NB4 (cell line): ENCODE measurements at regions not wholly inside any gene's neighbourhood (a gene's known extent, or its start where the extent isn't known, plus 50 kb on each side); places are given as distances from the start of the nearest gene placed in this dataset.

Source experiments
- DNase-seq: peaks from one replicate; pipeline ENCODE4 v3.0.0; 2010; ENCODE audit warnings: low read depth
- H3K4me3 ChIP-seq: one replicate; pipeline ENCODE4 v1.5.1; 2011; ENCODE audit warnings: mild to moderate bottlenecking, low read depth, low read length, moderate library complexity
- CTCF ChIP-seq: IDR thresholded peaks from one replicate; pipeline ENCODE4 v1.5.1; 2012; ENCODE audit warnings: low read depth, low read length
- MAX ChIP-seq: IDR thresholded peaks from 2 replicates; pipeline ENCODE4 v1.6.1; 2011; ENCODE audit warnings: low read depth, low read length
- MYC ChIP-seq: IDR thresholded peaks from 2 replicates; pipeline ENCODE4 v1.6.1; 2011; ENCODE audit warnings: low read depth, low read length
- POLR2A ChIP-seq: IDR thresholded peaks from 2 replicates; pipeline ENCODE4 v1.6.1; 2011; ENCODE audit warnings: mild to moderate bottlenecking; ENCODE audit not compliant: insufficient read length; ENCODE audit errors: extremely low read depth

GRCh38 chr4:156598138-156598681 lies 373.4 kb downstream of the PDGFC start:
- TF ChIP-seq MYC (no peak), MAX (no peak), POLR2A (no peak), CTCF (no peak)
- H3K4me3 ChIP-seq = no peak overlapping the region
- DNase-seq = no peak

GRCh38 chr4:156596706-156597329 lies 374.8 kb downstream of the PDGFC start:
- no peak for TF ChIP-seq CTCF
- TF ChIP-seq MYC = no peak
- no peak for TF ChIP-seq POLR2A
- no peak for TF ChIP-seq MAX
- H3K4me3 ChIP-seq = no peak overlapping the region
- no peak for DNase-seq

GRCh38 chr4:156596026-156596425 lies 375.6 kb downstream of the PDGFC start:
- no peak for DNase-seq
- TF ChIP-seq MAX = no peak
- no peak for TF ChIP-seq MYC
- TF ChIP-seq POLR2A = no peak
- TF ChIP-seq CTCF = no peak

GRCh38 chr4:156595041-156595440 lies 376.6 kb downstream of the PDGFC start:
- no peak for DNase-seq
- H3K4me3 ChIP-seq = no peak overlapping the region
- no peak for TF ChIP-seq CTCF
- TF ChIP-seq MYC = no peak
- TF ChIP-seq MAX = no peak
- no peak for TF ChIP-seq POLR2A

More at GRCh38 chr4:156596026-156596425, 375.6 kb downstream of the PDGFC start:
- no peak overlapping the region for H3K4me3 ChIP-seq

DNA sequence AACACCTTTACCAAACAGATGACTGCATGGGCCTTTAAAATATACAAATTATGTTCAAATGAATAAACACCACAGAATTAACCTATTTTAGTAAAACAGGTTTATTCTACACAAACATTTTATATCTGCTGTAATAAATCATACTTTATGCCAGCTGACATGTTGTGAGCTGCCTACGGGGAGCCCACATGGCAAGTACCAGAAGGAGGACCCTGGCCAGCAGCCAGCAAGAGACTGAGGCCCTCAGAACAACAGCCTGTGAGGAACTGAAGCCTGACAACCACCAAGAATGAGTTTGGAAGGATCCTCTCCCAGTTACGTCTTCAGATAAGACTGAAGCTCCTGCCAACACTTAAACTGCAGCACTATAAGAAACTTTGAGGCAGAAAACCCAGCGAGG lies 377.0 kb downstream of the PDGFC start:
- H3K4me3 ChIP-seq = no peak overlapping the region
- DNase-seq = no peak
- no peak for TF ChIP-seq MYC
- no peak for TF ChIP-seq MAX
- no peak for TF ChIP-seq POLR2A
- no peak for TF ChIP-seq CTCF
